ENCODE measurements at regions not wholly inside any gene's neighbourhood (a gene's known extent, or its start where the extent isn't known, plus 50 kb on each side); places are given as distances from the start of the nearest gene placed in this dataset.

DNA sequence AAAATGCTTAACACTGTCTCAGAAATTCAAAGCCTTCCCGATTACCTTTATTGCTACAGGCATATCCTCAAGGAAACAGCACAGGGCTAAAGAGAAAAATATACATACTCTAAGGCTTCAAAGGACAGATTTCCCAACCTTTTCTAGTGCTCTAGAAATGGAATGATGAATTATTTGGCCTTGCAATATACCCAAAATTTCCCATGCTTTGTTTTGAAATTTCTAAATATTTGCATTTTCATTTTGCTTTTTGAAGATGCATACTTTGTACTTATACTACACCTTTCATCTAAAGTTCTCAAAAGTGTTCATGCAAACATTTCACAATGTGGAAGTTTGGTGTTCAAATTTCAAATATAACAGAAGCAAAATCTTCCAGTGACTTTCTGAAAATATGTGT lies 312.7 kb upstream of the PDE4D start:
- H3K4me3 Mint-ChIP-seq: no peak overlapping the region
- no peaks in the 10 kb centered on the region for H3K4me1 Mint-ChIP-seq (ENCODE audit: low read depth in 2 of 2)

DNA sequence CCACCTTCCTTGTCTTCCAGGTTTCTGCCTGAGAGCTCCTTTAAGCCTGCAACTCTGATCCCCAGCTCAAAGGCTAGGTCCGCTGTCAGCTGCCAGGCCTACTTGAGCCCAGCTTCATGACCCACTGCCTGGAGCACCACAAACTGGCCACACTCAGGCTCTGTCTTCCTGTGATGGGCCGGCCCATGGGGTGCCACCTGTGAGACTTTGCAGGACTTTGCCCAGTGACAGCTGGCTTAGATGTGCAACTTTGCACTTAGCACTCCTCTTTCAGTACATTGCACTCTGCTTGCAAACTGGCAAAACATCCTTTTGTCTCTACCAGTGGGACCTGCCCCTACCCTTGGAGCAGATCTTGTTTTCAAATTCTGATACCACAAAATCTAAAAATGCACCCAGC lies 311.5 kb upstream of the PDE4D start:
- DNase-seq (no peak), ATAC-seq (replicated peaks) (no peak)
- Mint-ChIP-seq H3K4me3 (no peak overlapping the region), H3K27me3 (no peaks in the 10 kb centered on the region), H3K4me1 (ENCODE audit: low read depth in 2 of 2) (no peaks in the 10 kb centered on the region), H3K9me3 (peaks cover 9 to 14% of the 10 kb centered on the region in 2 donors), H3K27ac (no peak overlapping the region), H3K36me3 (ENCODE audit: insufficient read depth) (no peaks in the 10 kb centered on the region)

More for the DNA sequence above, 312.7 kb upstream of the PDE4D start:
- Mint-ChIP-seq H3K27ac (no peak overlapping the region), H3K9me3 (peaks cover 9 to 14% of the 10 kb centered on the region in 2 donors), H3K36me3 (ENCODE audit: insufficient read depth) (no peaks in the 10 kb centered on the region), H3K27me3 (no peaks in the 10 kb centered on the region)
- ATAC-seq (replicated peaks) (no peak), DNase-seq (no peak)

DNA sequence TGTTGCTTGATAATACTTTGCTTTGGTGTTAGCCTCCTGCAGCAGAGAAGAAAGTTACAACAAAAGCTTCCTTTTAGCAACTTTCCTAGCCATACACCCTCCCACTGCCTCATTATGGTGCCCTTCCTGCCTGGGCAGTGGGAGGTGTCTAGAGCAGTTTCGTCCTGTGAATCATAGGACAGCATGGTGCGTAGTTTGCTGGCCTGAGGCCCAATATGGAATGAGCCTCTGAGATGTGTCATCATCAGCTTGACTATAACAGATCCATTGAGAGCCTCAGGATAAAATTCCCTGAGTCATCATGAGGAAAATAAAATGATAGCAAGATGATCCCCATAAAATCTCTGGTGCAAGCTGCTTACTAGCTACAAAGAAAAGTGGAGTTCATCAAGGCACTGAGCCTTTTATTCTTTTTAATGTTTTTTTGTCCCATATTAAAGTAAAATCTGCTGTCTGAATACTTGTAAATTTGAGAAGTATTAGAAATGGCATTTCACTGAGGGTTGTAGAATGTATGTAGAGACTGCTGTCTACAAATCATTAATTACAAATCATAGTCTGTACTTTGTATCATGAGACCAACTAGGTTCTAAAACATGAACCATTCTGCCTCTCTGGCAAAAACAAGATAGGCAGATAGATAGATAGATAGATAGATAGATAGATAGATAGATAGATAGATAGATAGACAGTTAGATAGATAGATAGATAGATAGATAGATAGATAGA lies 303.0 kb upstream of the PDE4D start:
- no peaks in the 10 kb centered on the region for H3K4me1 Mint-ChIP-seq (ENCODE audit: low read depth in 2 of 2)
- H3K9me3 Mint-ChIP-seq: peaks cover 11 to 30% of the 10 kb centered on the region in 2 donors
- DNase-seq: no peak
- ATAC-seq (replicated peaks): no peak
- H3K27ac Mint-ChIP-seq: no peak overlapping the region
- peaks cover 4% of the 10 kb centered on the region for H3K36me3 Mint-ChIP-seq (ENCODE audit: insufficient read depth)
- no peaks in the 10 kb centered on the region for H3K27me3 Mint-ChIP-seq
- no peak overlapping the region for H3K4me3 Mint-ChIP-seq

DNA sequence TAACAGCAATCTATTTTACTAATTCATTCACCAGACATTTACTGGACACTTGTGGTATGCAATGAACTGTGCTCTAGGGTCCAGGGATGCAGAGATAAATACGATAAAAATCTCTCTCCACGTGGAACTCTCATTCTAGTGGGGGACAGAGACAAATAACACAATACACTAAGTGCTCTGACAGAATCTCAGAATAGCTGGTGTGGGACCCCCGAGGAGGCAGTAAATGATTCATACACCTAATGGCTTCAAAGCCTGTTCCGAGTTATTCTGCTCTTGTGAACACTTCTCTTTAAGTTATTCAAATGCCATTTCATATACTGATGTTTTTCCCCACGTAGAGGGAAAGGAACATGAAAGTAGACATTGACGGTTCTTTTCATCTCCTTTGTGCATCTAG lies 302.0 kb upstream of the PDE4D start:
- H3K36me3 Mint-ChIP-seq (ENCODE audit: insufficient read depth): peaks cover 4% of the 10 kb centered on the region
- H3K4me1 Mint-ChIP-seq (ENCODE audit: low read depth in 2 of 2): no peaks in the 10 kb centered on the region
- H3K27me3 Mint-ChIP-seq: no peaks in the 10 kb centered on the region
- H3K9me3 Mint-ChIP-seq: peaks cover 14 to 38% of the 10 kb centered on the region in 2 donors
- ATAC-seq (replicated peaks) (no peak), DNase-seq (no peak)
- H3K4me3 Mint-ChIP-seq: no peak overlapping the region
- H3K27ac Mint-ChIP-seq: no peak overlapping the region

DNA sequence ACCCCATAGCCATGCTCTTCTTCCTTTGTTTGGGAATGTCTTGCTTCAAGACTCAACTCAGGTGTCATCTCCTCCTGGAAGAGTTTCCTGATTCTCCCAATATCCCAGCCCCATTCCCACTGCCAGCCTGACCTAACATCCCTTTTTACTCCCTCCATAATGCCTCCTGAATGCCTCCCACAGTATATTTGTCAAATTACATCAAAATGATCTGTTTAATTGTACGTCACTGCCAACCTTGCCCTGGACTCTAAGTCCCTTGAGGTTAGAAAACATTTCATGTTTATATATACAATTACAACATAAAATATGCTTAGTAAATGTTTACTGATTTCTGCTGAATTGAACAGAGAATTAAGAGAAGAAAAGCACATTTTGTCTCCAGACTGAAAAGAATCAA lies 301.6 kb upstream of the PDE4D start:
- H3K4me1 Mint-ChIP-seq (ENCODE audit: low read depth in 2 of 2): no peaks in the 10 kb centered on the region
- no peaks in the 10 kb centered on the region for H3K27me3 Mint-ChIP-seq
- H3K27ac Mint-ChIP-seq: no peak overlapping the region
- ATAC-seq (replicated peaks) (no peak), DNase-seq (no peak)
- H3K4me3 Mint-ChIP-seq: no peak overlapping the region
- H3K9me3 Mint-ChIP-seq: peaks cover 14 to 38% of the 10 kb centered on the region in 2 donors
- peaks cover 4% of the 10 kb centered on the region for H3K36me3 Mint-ChIP-seq (ENCODE audit: insufficient read depth)

DNA sequence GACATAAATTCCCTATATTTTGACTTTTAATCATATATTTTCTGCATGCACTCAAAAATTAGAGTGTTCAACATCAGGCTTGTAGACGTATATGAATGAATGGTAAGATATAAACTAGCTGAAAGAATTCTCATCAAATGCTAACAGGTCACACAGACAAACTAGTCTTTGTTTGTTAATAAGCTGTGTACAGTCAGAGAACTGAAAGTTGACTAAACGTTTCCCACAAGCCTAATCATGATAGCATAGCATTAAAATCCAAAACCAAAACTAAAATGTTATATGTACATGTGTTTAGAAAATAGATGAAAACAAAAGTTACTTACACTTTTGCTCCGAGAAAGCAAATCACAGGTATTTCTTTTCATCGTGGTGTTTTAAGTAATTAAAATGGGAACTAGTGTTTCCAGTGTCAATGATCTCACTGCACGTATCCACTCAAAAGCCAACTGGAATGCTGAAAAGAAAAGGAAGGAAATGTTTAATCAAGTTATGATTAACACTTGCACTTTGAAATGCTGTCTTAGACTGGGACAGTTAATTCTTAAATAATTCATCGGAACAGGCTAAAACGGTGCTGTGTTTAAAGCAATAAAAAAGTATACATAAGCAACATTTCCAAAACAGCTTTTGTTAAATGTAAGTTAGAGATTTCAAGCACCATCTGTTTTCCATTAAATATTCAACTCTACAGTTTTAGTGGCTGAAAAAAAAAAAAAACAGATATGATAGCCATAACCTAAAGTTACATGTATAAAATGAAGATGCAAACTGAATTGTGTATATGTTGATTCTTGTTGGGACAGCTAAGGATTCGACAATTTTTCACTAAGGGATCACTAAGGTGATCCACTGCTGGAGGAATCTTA lies 291.9 kb upstream of the PDE4D start:
- no peak for DNase-seq
- H3K36me3 Mint-ChIP-seq (ENCODE audit: insufficient read depth): no peaks in the 10 kb centered on the region
- no peaks in the 10 kb centered on the region for H3K4me1 Mint-ChIP-seq (ENCODE audit: low read depth in 2 of 2)
- ATAC-seq (replicated peaks): no peak
- H3K9me3 Mint-ChIP-seq: peaks cover 2 to 8% of the 10 kb centered on the region in 2 donors
- H3K27me3 Mint-ChIP-seq: no peaks in the 10 kb centered on the region
- no peak overlapping the region for H3K4me3 Mint-ChIP-seq
- no peak overlapping the region for H3K27ac Mint-ChIP-seq

DNA sequence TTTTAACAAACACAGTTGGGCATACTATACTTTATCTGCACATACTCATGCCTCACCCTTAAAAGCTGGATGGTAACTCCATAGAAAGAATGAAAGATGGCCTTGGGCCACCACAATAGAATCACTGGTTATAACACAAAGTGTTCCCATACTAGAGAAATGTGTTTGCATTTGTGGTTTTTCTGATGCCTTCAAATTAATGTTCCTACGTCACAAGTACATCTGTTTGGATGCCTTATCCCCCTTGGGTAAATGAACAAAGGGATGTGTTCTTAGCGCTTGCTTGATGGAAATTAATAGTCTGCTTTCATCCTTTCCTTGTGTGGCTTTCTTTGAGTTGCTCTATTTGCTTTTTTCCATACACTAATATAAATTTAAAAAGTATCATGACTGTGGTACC lies 291.1 kb upstream of the PDE4D start:
- Mint-ChIP-seq H3K4me3 (no peak overlapping the region), H3K9me3 (peaks cover 2 to 8% of the 10 kb centered on the region in 2 donors), H3K4me1 (ENCODE audit: low read depth in 2 of 2) (no peaks in the 10 kb centered on the region), H3K27me3 (no peaks in the 10 kb centered on the region), H3K27ac (no peak overlapping the region), H3K36me3 (ENCODE audit: insufficient read depth) (no peaks in the 10 kb centered on the region)
- ATAC-seq (replicated peaks) (no peak), DNase-seq (no peak)

DNA sequence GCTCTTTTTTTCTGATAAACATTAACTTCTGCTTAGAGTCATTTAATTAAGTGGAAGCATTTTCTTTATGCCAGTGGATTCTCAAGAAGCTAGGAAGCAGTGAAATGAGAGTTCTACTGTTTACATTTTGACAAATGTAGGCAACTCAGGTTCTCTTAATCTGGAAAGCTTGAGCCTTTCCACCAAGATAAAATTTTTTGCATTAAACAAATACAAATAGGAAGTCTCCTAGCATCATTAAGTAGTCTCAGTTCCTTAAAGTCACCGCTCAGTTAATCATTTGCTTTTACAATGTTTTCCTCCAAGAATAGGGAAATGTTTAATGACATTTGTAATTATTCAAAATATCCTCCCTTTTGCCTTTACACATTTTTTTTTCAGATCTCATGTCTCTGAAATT lies 290.4 kb upstream of the PDE4D start:
- ATAC-seq (replicated peaks): no peak
- H3K27ac Mint-ChIP-seq: no peak overlapping the region
- H3K4me3 Mint-ChIP-seq: no peak overlapping the region
- H3K9me3 Mint-ChIP-seq: peaks cover 2 to 8% of the 10 kb centered on the region in 2 donors
- H3K36me3 Mint-ChIP-seq (ENCODE audit: insufficient read depth): no peaks in the 10 kb centered on the region
- DNase-seq: no peak
- H3K27me3 Mint-ChIP-seq: no peaks in the 10 kb centered on the region
- no peaks in the 10 kb centered on the region for H3K4me1 Mint-ChIP-seq (ENCODE audit: low read depth in 2 of 2)

DNA sequence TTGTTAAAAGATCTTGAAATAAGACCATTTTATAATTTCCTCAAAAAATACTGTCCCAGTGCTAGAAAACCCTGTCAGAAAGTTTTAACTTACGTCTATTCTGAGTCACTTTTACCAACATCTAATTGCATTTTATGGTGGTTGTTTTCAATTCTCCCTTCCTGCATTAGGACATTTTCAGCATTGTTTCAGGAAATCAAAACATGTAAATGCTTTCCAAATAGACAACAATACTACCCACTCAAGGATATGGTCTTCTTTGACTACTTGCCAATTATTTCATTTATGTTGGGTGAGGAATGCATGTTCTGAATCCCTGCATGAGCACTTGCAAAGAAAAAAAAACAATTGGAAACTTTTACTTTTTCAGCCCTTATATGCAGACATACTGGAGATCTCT lies 284.6 kb upstream of the PDE4D start:
- DNase-seq: no peak
- no peaks in the 10 kb centered on the region for H3K9me3 Mint-ChIP-seq
- H3K4me1 Mint-ChIP-seq (ENCODE audit: low read depth in 2 of 2): no peaks in the 10 kb centered on the region

DNA sequence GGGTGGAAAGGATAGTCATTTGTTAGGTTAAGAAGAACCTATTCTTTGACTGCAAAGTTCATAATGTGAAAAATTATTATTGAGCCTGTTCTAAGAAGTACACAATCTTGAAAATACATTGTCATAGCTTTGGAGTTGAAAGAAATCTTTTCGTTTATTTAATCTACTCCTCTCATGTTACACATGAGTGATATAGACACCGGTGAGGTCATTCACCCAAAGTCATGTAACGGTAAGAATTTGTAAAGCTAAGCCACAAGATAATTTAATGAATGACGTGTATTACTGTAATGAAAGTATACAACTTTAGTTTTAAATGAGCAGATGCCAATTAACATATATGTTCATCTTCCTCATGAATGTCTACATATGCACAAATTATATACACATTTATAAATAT lies 284.1 kb upstream of the PDE4D start:
- Mint-ChIP-seq H3K36me3 (ENCODE audit: insufficient read depth) (no peaks in the 10 kb centered on the region), H3K9me3 (peaks cover 0 to 2% of the 10 kb centered on the region in 2 donors), H3K4me3 (no peak overlapping the region), H3K27ac (no peak overlapping the region), H3K4me1 (ENCODE audit: low read depth in 2 of 2) (no peaks in the 10 kb centered on the region), H3K27me3 (no peaks in the 10 kb centered on the region)
- no peak for DNase-seq
- no peak for ATAC-seq (replicated peaks)

More for the DNA sequence above, 284.6 kb upstream of the PDE4D start:
- ATAC-seq (replicated peaks): no peak
- no peak overlapping the region for H3K27ac Mint-ChIP-seq
- H3K27me3 Mint-ChIP-seq: no peaks in the 10 kb centered on the region
- H3K36me3 Mint-ChIP-seq (ENCODE audit: insufficient read depth): no peaks in the 10 kb centered on the region
- H3K4me3 Mint-ChIP-seq: no peak overlapping the region

DNA sequence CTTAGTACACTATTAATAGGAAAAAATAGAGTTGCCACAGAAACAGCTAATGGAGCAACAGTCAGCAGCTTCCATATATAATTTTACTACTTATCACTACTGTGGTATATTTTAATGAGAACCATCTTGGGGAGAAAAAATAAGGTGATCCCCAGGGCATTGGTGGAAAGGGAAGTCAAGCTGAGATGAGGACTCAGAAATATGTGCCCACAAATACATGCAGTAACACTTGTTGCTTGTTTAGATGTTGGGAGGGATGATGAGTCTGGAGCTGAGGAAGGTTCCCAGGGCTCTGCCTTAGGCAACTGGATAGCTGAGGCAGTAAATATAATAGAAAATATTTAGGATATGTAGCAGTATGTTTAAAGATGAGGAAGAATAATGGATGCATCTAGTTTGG lies 280.1 kb upstream of the PDE4D start:
- Mint-ChIP-seq H3K9me3 (peaks cover 5 to 7% of the 10 kb centered on the region in 2 donors), H3K4me3 (no peak overlapping the region), H3K27ac (no peak overlapping the region), H3K4me1 (ENCODE audit: low read depth in 2 of 2) (no peaks in the 10 kb centered on the region), H3K27me3 (no peaks in the 10 kb centered on the region), H3K36me3 (ENCODE audit: insufficient read depth) (no peaks in the 10 kb centered on the region)
- DNase-seq (no peak), ATAC-seq (replicated peaks) (no peak)

DNA sequence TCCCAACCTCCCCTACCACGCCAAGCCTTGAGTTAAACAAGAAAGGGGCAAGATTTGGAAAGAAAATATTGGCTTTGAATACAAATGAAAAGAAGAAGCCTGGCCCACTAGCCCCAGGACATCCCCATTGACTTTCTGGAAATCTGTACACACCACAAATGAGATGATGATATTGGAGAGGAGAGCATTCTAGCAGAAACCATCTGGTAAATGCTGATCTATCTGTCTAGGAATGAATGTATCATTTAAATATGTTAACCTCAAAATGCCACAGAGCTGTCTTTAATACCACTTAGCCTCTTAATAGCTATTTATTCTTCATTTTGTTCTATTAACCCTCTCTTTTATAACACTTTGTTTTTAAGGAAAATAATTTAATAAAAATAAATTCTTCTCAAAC lies 270.2 kb upstream of the PDE4D start:
- H3K27me3 Mint-ChIP-seq: no peaks in the 10 kb centered on the region
- ATAC-seq (replicated peaks): no peak
- no peak overlapping the region for H3K4me3 Mint-ChIP-seq
- no peaks in the 10 kb centered on the region for H3K4me1 Mint-ChIP-seq (ENCODE audit: low read depth in 2 of 2)
- no peak for DNase-seq
- H3K9me3 Mint-ChIP-seq: peaks cover 4 to 18% of the 10 kb centered on the region in 2 donors
- H3K36me3 Mint-ChIP-seq (ENCODE audit: insufficient read depth): peaks cover 2% of the 10 kb centered on the region
- no peak overlapping the region for H3K27ac Mint-ChIP-seq

DNA sequence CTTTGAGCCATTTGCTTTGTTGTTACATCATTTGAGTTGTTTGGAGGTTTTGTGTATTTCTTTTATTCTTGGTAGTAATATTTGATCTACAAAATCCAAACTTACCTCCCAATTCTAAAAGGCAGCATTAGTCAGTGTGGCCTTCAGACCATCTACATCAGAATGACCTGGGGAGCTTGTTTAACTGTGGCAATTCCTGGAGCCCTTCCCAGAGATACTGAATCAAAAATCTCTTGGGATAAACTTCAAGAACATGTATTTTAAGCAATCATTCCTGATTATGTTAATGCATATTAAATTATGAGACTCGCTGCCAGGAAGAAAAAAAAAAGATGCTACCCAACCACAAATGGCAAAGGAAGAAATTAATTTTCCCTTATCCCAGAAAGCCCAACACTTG lies 268.9 kb upstream of the PDE4D start:
- Mint-ChIP-seq H3K27me3 (no peaks in the 10 kb centered on the region), H3K4me3 (no peak overlapping the region), H3K4me1 (ENCODE audit: low read depth in 2 of 2) (no peaks in the 10 kb centered on the region), H3K9me3 (peaks cover 3 to 8% of the 10 kb centered on the region in 2 donors), H3K36me3 (ENCODE audit: insufficient read depth) (peaks cover 2% of the 10 kb centered on the region), H3K27ac (no peak overlapping the region)
- DNase-seq (no peak), ATAC-seq (replicated peaks) (no peak)

DNA sequence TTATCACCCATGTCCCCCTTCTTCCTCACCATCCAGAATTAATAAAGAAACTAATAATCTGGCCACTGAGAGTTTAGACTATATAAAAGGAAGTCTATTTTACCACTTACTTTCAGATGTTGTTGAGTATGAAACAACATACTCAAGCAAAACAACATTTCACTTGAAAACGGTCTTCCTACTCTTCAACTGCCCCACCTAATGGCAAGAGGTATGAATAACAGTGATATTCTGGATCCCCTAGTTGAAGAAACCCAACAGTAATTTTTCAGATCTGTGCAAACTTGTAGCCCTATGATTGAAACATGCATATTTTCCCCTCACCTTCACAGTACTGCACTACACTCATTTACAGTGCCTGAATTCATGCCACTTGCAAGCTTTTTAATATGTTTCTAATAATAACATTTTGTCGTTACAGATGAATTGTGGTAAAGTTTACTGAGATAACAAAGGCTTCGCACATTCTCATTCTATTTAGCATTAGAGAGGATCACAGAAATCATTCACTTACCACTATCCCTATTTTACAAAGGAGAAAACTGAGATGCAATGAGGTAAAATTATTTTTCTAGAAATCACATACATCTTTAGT lies 267.9 kb upstream of the PDE4D start:
- DNase-seq (no peak), ATAC-seq (replicated peaks) (no peak)
- peaks cover 2% of the 10 kb centered on the region for H3K36me3 Mint-ChIP-seq (ENCODE audit: insufficient read depth)
- H3K27ac Mint-ChIP-seq: no peak overlapping the region
- H3K4me3 Mint-ChIP-seq: no peak overlapping the region
- no peaks in the 10 kb centered on the region for H3K4me1 Mint-ChIP-seq (ENCODE audit: low read depth in 2 of 2)
- no peaks in the 10 kb centered on the region for H3K27me3 Mint-ChIP-seq
- H3K9me3 Mint-ChIP-seq: peaks cover 3 to 8% of the 10 kb centered on the region in 2 donors
